Body of pancreas (tissue), 4 donors: ENCODE measurements at regions not wholly inside any gene's neighbourhood (a gene's known extent, or its start where the extent isn't known, plus 50 kb on each side); places are given as distances from the start of the nearest gene placed in this dataset.

Experiments used
- ATAC-seq: fragments of 150-250 bp; one replicate; pipeline ENCODE4 v1.9.1; 2016
- DNase-seq, 4 donors: peaks; one replicate each; pipeline ENCODE4 v3.0.0-alpha.2; 2019
- H3K27ac ChIP-seq, 4 donors: fragments of 200-600 bp; sonication (generic); 1 replicate in 3 of 4; 2 replicates in 1 of 4; pipeline versions ENCODE4 v1.5.1 to v1.6.1; 2016 to 2019; ENCODE audit warnings: mild to moderate bottlenecking in 1 of 4, mixed read lengths in 1 of 4, moderate library complexity in 1 of 4
- H3K27me3 ChIP-seq, 2 donors: fragments of 200-600 bp; sonication (generic); one replicate each; pipeline ENCODE4 v1.6.0; 2016; ENCODE audit warnings: mild to moderate bottlenecking in 1 of 2
- H3K36me3 ChIP-seq, 2 donors: fragments of 200-600 bp; sonication (generic); replicated peaks in 1 of 2; 2 replicates each; pipeline ENCODE4 v1.5.1; 2016; ENCODE audit warnings: low read depth in 2 of 2; ENCODE audit not compliant: insufficient read depth in 1 of 2
- H3K4me1 ChIP-seq: fragments of 200-600 bp; sonication (generic); one replicate; pipeline ENCODE4 v1.6.0; 2016
- H3K4me3 ChIP-seq, 2 donors: fragments of 200-600 bp; sonication (generic); 1 replicate in 1 of 2; 2 replicates in 1 of 2; pipeline ENCODE4 v1.5.1; 2016 to 2019
- H3K9me3 ChIP-seq, 3 donors: fragments of 200-600 bp; sonication (generic); 1 replicate in 2 of 3; 2 replicates in 1 of 3; pipeline ENCODE4 v1.5.1; 2016
- POLR2A ChIP-seq, 3 donors: fragments of 450-650 bp; IDR thresholded peaks; one replicate each; pipeline ENCODE4 v1.6.1; 2016; ENCODE audit warnings: antibody characterized with exemption in 3 of 3, mild to moderate bottlenecking in 2 of 3
- WGBS, 2 donors: methylation state at CpG; one replicate each; pipeline ENCODE4 v1.1.5; 2017; 5-methylcytosine and 5-hydroxymethylcytosine counted together
- intact Hi-C: fragments of 100-400 bp; cut with DNase I; formaldehyde crosslinking; loops from one replicate; pipeline ENCODE4 v1.15.1; 2023
- TF ChIP-seq, protein P1 (sequence below), 7 experiments: fragments of 450-650 bp in 4 of 7; fragments of 200-600 bp in 3 of 7; sonication (generic) in 3 of 7; IDR thresholded peaks; one replicate each; pipeline ENCODE4 v1.5.1; 2016 to 2019; ENCODE audit warnings: antibody characterized with exemption in 7 of 7

DNA sequence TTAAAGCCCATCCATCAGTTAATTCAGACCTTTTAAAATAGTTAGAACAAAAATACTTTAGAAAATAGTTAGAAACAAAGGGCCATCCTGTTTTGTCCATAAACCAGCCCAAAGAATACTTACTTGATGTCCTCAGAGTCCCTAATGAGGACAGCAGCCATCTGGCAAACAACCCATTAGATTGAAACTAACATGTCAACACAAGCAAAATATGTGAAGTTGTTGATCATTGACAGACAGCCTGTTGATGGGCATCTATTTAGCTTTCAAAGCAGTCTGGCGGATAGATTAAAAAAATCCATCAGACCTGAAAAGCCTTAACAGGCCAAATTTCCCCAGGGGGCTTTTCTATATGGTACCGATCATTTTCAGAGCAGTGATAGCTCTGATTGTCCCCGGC lies 154.2 kb upstream of the TSHZ2 start:
- WGBS, 2 donors = 72 to 97% methylated on average over 3 of the region's 3 CpGs
- TF ChIP-seq POLR2A (IDR thresholded peaks at IDR 0.05) = no peak
- TF ChIP-seq, protein P1, sequence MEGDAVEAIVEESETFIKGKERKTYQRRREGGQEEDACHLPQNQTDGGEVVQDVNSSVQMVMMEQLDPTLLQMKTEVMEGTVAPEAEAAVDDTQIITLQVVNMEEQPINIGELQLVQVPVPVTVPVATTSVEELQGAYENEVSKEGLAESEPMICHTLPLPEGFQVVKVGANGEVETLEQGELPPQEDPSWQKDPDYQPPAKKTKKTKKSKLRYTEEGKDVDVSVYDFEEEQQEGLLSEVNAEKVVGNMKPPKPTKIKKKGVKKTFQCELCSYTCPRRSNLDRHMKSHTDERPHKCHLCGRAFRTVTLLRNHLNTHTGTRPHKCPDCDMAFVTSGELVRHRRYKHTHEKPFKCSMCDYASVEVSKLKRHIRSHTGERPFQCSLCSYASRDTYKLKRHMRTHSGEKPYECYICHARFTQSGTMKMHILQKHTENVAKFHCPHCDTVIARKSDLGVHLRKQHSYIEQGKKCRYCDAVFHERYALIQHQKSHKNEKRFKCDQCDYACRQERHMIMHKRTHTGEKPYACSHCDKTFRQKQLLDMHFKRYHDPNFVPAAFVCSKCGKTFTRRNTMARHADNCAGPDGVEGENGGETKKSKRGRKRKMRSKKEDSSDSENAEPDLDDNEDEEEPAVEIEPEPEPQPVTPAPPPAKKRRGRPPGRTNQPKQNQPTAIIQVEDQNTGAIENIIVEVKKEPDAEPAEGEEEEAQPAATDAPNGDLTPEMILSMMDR (IDR thresholded peaks at IDR 0.05) = no peak

DNA sequence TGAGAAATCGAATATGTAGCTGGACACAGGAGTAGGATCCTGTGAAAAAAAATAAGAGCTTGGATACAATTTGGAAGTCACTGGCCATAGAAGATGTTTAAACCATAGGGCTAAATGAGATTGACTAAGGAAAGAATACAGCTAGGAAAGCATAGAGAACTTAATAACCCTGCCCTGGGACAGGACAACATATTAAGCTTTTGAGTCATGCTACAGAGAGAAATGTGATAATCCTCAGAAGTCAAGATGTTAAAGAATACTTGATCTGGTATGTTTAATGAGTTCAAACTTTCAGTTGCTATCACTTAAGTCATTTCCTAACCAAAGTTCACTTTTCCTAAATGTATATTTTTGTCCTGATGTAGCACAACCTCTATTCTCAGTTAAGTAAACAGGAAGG lies 154.6 kb upstream of the TSHZ2 start:
- TF ChIP-seq POLR2A (IDR thresholded peaks at IDR 0.05) = no peak
- TF ChIP-seq, protein P1 (IDR thresholded peaks at IDR 0.05) = no peak
- no peak for ATAC-seq
- intact Hi-C loops = no loop called here
- Histone ChIP-seq H3K4me3 (no peak overlapping the region), H3K36me3 (no peaks in the 10 kb centered on the region), H3K9me3 (no peaks in the 10 kb centered on the region), H3K27me3 (no peaks in the 10 kb centered on the region), H3K27ac (no peak overlapping the region), H3K4me1 (no peaks in the 10 kb centered on the region)
- DNase-seq = no peak
- WGBS, 2 donors = 64 to 71% methylated on average over 1 of the region's 1 CpG

More for the DNA sequence above, 154.2 kb upstream of the TSHZ2 start:
- Histone ChIP-seq H3K9me3 (no peaks in the 10 kb centered on the region), H3K4me1 (no peaks in the 10 kb centered on the region), H3K27me3 (no peaks in the 10 kb centered on the region), H3K27ac (no peak overlapping the region), H3K4me3 (no peak overlapping the region), H3K36me3 (no peaks in the 10 kb centered on the region)
- ATAC-seq (no peak), DNase-seq (no peak)
- intact Hi-C loops = no loop called here

DNA sequence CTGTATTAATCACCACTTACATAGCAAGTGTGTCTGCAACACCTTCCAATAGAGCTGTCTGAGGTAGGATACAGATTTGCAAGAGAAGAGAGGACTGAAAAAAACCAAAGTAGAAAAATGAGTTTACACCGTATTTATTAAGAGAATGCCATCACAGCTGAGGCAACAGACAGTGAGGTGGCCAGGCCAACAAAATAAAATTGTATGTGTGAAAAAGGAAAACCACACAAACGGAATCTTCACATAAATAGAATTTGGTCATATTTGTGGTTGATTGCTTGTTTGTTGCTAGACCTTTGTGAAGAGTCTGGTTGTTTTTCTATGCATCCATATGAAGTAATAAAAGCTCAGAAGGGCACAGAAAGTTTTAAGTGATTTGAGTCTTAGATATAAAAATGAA lies 157.8 kb upstream of the TSHZ2 start:
- Histone ChIP-seq H3K4me1 (no peaks in the 10 kb centered on the region), H3K4me3 (no peak overlapping the region), H3K27ac (no peak overlapping the region), H3K27me3 (no peaks in the 10 kb centered on the region), H3K36me3 (no peaks in the 10 kb centered on the region), H3K9me3 (no peaks in the 10 kb centered on the region)
- intact Hi-C loops = no loop called here
- TF ChIP-seq, protein P1 (IDR thresholded peaks at IDR 0.05) = no peak
- no peak for TF ChIP-seq POLR2A (IDR thresholded peaks at IDR 0.05)
- ATAC-seq (no peak), DNase-seq (no peak)
- 67 to 68% methylated on average over 2 of the region's 2 CpGs for WGBS, 2 donors

DNA sequence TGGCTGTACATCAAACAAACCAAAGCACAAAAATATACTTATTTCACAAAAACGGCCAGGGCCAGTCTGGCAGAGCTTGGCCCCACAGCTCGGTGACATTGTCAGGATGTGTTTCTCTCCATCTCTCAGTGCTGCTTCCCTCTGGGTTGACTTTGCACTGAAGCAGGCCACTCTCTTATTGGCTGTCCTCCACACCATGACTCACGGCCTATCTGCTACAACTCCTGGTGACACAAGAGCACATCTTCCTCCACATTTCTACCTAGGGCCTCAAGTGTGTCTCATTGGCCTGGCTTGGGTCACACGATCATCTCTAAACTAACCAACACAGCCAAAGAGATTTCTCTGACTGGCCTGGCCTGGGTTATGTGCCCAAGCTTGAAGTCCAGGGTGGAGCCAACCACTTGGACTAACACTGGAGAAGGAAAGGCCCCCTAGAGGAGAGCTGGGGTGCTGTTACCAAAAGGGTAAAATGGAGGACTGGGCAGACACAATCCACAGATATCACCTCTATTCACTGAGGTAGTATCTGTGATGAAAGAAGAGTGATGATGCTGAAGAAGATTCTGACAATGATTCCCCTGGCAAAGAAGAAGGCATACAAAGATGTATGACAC lies 159.8 kb upstream of the TSHZ2 start:
- intact Hi-C loops = no loop called here
- TF ChIP-seq, protein P1 (IDR thresholded peaks at IDR 0.05) = no peak
- TF ChIP-seq POLR2A (IDR thresholded peaks at IDR 0.05) = no peak
- 86 to 89% methylated on average over 4 of the region's 4 CpGs for WGBS, 2 donors
- no peaks in the 10 kb centered on the region for H3K27me3 ChIP-seq
- no peak for ATAC-seq
- DNase-seq = no peak
- H3K9me3 ChIP-seq = no peaks in the 10 kb centered on the region
- H3K4me3 ChIP-seq = no peak overlapping the region
- H3K4me1 ChIP-seq = no peaks in the 10 kb centered on the region
- no peak overlapping the region for H3K27ac ChIP-seq
- H3K36me3 ChIP-seq = no peaks in the 10 kb centered on the region

DNA sequence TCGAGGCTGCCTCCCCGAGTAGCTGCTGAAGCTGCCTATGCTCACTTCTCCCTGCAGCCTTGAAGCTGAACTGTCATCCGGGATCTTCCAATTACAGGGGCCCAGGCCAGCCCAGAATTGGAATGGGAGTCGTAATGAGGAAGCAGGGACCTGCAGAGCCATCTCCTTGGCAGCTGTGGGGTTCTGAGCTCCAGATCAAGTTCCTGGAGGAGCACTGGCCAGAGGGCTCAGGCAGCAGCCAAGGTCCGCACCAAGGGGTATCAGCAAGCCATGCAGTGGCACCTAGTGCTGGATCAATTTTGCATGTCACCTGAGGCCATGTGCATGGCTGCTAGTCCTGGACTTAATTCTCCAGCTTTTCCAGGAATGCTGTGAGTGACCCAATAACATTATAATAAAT lies 163.2 kb upstream of the TSHZ2 start:
- H3K4me1 ChIP-seq = peaks cover 11% of the 10 kb centered on the region
- H3K4me3 ChIP-seq = no peak overlapping the region
- intact Hi-C loops = no loop called here
- H3K27me3 ChIP-seq = no peaks in the 10 kb centered on the region
- ATAC-seq (no peak), DNase-seq (no peak)
- H3K27ac ChIP-seq = no peak overlapping the region
- 69 to 81% methylated on average over 5 of the region's 5 CpGs for WGBS, 2 donors
- no peaks in the 10 kb centered on the region for H3K9me3 ChIP-seq
- no peaks in the 10 kb centered on the region for H3K36me3 ChIP-seq
- no peak for TF ChIP-seq POLR2A (IDR thresholded peaks at IDR 0.05)
- TF ChIP-seq, protein P1 (IDR thresholded peaks at IDR 0.05) = no peak
